GM21737 (cell line): ENCODE measurements at regions not wholly inside any gene's neighbourhood (a gene's known extent, or its start where the extent isn't known, plus 50 kb on each side); places are given as distances from the start of the nearest gene placed in this dataset.
"Not testable (repeated sequence)": the region's sequence is repeated elsewhere in the genome, so short reads cannot be mapped to it uniquely, and the experiment has no call there.

Source experiments
- ATAC-seq: cut with Tn5 transposase; IDR thresholded peaks from one replicate; pipeline ENCODE4 v1.9.1; 2021; ENCODE audit warnings: mild to moderate bottlenecking, moderate library complexity; ENCODE audit not compliant: unreplicated experiment

- no peak for ATAC-seq
Observed at GRCh38 chr22:25482868-25483639, 81.4 kb upstream of the GRK3 start.

GRCh38 chr22:25483931-25484330, 80.5 kb upstream of the GRK3 start:
- ATAC-seq: no peak

DNA sequence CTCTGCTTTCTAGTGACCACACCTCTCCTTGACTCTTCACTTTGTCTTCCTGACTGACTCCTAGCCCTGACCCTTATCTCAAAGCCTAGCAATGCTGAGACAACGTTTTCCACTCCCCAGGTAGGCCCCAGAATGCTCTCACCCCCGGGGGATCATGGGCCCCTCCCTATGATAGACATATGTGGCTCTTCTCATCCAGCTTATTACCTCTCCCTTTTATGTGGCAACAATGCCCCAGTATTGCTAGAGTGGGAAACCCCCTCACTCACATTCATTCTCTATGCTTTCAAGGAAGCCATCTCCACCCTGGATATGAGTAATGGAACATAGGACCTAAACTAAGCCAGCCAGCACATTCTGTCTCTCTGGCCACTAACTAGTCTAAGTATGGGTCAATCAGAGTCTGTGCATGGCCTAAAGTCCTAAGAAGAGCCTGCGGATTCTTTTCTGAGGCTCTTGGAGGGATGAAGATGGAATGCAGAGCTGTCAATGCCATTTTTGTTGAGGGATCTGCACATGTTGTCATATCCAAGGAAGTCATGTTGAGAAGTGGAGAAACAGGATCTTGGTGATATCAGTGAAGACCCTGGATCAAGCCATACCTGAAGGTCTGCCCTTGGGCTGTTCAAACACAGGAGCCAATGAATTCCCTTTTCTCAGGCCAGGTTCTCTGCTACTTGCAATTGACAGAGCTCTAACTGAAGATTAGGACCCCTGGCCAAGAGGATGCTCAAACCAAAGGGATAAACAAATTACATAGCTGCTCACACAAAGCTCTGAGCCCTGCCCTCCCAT, 79.8 kb upstream of the GRK3 start:
- ATAC-seq: no peak

DNA sequence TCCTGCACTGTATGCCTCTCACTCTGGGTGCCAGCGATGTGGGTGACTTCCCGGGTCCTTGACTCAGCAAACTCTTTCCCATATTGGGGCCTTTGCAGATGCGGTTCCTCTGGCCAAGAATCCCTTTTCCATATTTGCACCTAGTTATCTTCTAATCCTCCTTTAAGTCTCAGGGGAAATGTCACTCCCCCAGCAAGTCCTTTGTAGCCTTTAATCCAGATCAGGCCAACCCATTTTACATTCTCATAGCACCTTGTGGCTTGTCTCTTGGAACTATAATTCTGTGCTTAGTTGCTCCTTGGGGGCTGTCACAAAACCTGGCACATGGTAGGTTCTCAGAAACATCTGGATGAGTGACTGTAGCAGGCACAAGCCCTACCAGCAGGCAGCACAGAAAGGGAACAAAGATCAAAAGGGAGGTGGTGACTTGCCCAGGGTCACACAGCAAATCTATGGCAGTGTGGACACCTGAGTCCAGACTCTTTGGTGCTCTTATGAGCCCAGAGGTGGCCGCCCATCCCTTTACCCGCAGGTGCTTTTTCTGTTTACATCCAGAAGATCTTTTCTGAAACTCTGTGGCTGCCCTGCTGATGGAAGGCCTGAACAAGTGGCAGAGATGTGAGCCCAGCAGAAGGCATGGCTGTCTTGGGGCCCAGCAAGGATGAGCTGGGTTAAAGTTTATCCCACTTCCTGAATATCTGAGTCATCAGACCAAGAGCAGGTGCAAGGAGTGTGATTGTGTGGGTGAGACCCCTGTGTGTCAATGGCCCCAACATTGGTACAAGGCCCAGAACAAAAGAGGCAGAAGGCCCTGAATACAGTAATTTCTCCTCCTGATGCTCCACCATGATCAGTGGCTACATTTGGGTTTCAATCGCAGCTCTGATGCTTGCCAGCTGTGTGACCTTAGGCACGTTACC, 78.6 kb upstream of the GRK3 start:
- peak; percentile 72 for ATAC-seq

- no peak for ATAC-seq
Observed at GRCh38 chr22:25487508-25487907, 77.0 kb upstream of the GRK3 start.

DNA sequence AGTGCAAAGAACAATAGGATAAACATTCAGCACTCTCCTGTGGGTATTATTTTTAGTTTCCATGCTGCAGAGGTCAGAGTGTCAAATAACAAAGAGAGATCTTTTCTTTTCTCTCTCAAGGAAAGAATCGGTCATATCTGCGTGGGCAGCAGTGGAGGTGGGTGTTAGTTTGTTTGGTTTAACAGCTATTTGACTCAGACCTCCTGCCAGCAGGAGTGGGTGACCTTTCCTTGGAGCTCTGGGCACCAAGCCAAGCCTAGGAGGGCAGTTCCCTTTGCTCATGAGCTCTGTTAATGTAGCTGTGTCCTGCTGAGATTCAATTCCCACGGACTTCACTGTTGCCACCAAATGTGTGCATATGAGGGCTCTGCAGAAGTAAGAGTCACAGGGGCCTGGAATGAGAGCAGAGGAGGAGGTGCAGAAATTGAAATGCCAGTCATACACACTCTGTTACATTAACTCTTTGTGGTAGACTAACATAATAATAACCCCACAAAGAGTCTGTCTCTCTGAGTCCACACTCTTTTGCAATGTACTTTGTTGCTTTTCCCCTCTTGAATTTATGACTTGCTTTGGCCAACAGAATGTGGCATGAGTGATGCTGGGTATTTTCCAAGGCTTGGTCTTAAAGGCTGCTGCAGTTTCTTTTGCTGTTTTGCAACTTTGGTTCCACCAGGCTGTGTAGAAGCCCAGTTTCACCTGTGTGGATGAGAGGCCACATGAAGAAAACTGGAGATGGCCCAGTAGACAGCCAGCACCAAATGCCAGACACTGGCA, 76.0 kb upstream of the GRK3 start:
- ATAC-seq: no peak

DNA sequence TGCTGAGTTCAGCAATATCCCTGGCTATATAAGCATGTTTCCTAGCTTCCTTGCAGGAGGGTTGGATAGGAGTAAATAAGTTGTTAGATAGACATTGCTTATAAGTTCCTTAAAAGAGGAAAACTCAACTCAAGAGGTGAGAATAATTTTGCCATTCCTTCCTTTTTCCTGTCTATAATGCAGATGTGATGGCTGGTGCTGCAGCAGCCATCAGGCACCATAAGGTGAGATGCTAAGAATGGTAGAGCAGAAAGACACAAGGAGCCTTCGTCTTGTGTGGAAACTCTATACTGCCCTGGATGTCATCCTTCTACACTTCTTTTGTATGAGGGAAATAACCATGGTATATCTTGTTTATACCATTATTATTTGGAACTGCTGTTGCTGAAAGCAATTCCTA, 74.5 kb upstream of the GRK3 start:
- ATAC-seq: no peak

GRCh38 chr22:25490896-25491295, 73.6 kb upstream of the GRK3 start:
- ATAC-seq: no peak

- ATAC-seq: no peak
Observed at GRCh38 chr22:25492162-25492561, 72.3 kb upstream of the GRK3 start.

- no peak for ATAC-seq
Observed at GRCh38 chr22:25492841-25493734, 71.4 kb upstream of the GRK3 start.

GRCh38 chr22:25493794-25494193, 70.7 kb upstream of the GRK3 start:
- no peak for ATAC-seq

DNA sequence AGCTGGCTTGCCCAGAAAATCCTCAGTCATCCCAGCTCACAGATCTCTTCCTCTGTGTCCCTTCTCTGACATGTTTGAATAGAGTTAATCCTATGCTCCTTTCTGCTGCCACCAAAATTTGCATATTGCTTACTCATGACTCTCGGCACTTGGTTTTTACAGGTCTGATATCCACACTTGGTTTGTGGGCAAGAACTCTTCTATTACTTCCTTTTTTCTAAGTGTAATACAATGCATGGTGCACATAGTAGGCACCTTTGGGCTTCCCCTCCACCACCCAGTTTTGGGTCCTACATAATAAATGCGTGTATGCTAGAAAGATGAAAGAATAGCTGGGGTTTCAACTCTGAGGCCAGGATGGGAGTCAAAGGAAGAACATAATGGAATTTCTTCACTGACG, 69.7 kb upstream of the GRK3 start:
- peak; percentile 86 for ATAC-seq

DNA sequence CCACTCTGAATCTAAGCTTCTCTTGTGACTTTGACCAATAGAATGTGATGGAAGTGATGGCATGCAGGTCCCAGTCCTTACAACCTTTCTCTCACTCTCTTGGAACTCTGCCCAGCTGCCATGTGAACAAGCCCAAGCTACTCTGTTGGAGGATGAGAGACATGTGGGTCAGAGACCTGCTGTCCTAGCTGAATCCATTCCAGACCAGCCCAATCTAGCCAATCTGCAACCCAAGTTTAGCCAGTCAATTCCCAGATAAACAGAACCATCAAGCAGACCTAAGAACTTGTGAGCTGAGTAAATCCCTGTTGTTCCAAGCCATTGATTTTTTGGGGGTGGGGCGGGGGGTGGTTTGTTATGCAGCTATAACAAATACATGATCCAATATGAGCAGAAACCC, 69.2 kb upstream of the GRK3 start:
- ATAC-seq: no peak

DNA sequence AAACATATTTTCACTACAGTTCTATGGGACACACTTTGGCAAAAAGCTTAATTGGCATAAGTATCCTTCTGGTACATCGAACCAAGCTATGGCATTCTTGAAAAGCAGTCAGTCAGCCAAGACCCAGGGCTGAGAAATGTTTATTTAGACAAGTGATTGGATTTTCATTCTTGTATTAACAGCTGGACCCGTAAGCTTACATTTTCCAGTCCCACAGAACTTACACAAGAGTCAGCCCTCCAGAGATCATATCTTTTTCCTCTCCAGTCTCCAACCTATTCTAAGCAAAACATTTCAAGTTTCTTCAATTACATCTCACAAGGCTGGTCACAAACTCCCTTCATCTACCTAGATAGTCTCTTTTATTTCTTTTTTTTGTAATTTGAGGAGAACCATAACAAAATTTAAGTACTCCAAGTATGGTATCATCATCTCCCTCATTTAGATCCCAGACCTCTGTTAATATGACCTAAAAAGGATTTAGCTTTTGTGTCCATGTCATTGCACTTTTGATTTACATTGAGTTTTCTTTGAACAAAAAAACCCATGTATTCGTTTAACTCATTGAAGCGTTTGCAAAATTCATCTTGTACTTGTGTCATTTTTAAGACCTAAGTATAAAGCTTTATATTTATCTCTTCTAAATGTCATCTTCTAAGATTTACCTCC, 67.9 kb upstream of the GRK3 start:
- ATAC-seq: no peak

- no peak for ATAC-seq
Observed at GRCh38 chr22:25497181-25497641, 67.3 kb upstream of the GRK3 start.

DNA sequence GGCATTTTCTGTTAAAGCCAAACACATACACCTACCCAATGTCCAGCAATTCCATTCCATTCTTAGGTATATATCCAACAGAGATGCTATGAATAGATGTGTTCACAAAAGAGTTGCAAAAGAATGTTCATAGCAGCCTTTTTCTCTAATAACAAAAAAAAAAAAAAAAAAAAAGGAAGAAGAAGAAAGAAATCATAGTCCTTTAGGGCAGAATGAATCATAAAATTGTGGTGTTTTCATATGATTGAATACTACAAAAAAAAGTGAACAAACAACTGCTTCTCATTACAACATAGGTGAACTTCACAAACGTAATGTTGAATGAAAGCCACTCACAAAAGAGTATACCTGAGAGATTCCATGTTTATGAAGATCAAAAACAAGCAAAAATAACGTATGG, 66.8 kb upstream of the GRK3 start:
- ATAC-seq: no peak

- not testable (repeated sequence) for ATAC-seq
Observed at GRCh38 chr22:25500671-25501070, 63.8 kb upstream of the GRK3 start.

- not testable (repeated sequence) for ATAC-seq
Observed at GRCh38 chr22:25504017-25504416, 60.5 kb upstream of the GRK3 start.

DNA sequence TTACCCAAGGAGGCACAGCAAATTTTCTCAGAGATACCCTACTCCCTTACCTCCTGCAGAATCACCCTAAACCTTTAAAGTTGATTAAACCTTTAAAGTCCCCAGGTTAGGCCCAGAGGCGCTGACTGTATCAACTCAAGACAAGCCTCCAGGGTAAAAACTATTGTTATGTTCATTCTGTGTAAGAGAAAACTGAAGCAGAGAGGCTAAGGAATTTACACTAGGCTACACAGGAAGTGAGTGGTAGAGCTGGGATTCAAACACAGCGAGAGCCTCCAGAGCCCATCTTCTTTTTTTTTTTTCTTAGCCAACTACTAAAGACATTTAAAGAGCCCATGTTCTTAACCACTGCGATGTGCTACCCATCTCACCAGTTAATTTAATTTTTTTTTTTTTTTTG, 56.3 kb upstream of the GRK3 start:
- no peak for ATAC-seq
